ENCODE measurements at regions not wholly inside any gene's neighbourhood (a gene's known extent, or its start where the extent isn't known, plus 50 kb on each side); places are given as distances from the start of the nearest gene placed in this dataset.

- TF ChIP-seq, protein P1, sequence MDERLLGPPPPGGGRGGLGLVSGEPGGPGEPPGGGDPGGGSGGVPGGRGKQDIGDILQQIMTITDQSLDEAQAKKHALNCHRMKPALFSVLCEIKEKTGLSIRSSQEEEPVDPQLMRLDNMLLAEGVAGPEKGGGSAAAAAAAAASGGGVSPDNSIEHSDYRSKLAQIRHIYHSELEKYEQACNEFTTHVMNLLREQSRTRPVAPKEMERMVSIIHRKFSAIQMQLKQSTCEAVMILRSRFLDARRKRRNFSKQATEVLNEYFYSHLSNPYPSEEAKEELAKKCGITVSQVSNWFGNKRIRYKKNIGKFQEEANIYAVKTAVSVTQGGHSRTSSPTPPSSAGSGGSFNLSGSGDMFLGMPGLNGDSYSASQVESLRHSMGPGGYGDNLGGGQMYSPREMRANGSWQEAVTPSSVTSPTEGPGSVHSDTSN (CRISPR knock-in tag; IDR thresholded peaks at IDR 0.05; ENCODE audit: low read depth) = no peak
- TF ChIP-seq, protein P1 (tag; conservative IDR thresholded peaks at IDR 0.05; ENCODE audit: low read depth) = peak; percentile 49; the same call in 1 of the 2 replicates
- TF ChIP-seq SIN3A (IDR thresholded peaks at IDR 0.05; ENCODE audit: borderline replicate concordance in 2 of 2, control insufficient read depth in 1 of 2, low read depth in 2 of 2, low read length in 2 of 2) = no peak
- TF ChIP-seq GABPB1 (CRISPR knock-in tag; IDR thresholded peaks at IDR 0.05) = no peak
- no peak for TF ChIP-seq MYBL2 (IDR thresholded peaks at IDR 0.05; ENCODE audit: low read depth)
- no peak for TF ChIP-seq MYBL2 (CRISPR knock-in tag; IDR thresholded peaks at IDR 0.05; ENCODE audit: borderline replicate concordance)
- no peak for TF ChIP-seq TEAD1 (CRISPR knock-in tag; IDR thresholded peaks at IDR 0.05)
- TF ChIP-seq TFAP4 (CRISPR knock-in tag; IDR thresholded peaks at IDR 0.05; ENCODE audit: borderline replicate concordance) = no peak
- TF ChIP-seq CEBPG (CRISPR knock-in tag; IDR thresholded peaks at IDR 0.05) = peak; percentile 89
- peak; percentile 49 to 84 for TF ChIP-seq CEBPG (tag; conservative IDR thresholded peaks at IDR 0.05 in 1 of 2, IDR thresholded peaks at IDR 0.05 in 1 of 2)
- TF ChIP-seq PCBP2 (IDR thresholded peaks at IDR 0.05; ENCODE audit: low read depth, low read length, poor library complexity, severe bottlenecking) = no peak
- no peak for TF ChIP-seq GTF2F1 (IDR thresholded peaks at IDR 0.05; ENCODE audit: low read depth, low read length)
- TF ChIP-seq NFRKB (IDR thresholded peaks at IDR 0.05; ENCODE audit: low read depth) = peak; percentile 59; the same call in 1 of the 2 replicates
- TF ChIP-seq CBFA2T3 (IDR thresholded peaks at IDR 0.05) = peak; percentile 85
- no peak for TF ChIP-seq ZNF174 (CRISPR knock-in tag; IDR thresholded peaks at IDR 0.05)
- TF ChIP-seq TEAD4 (IDR thresholded peaks at IDR 0.05; ENCODE audit: low read length) = peak; percentile 67; the same call in 1 of the 2 replicates
- TF ChIP-seq TEAD4 (CRISPR knock-in tag; IDR thresholded peaks at IDR 0.05; ENCODE audit: borderline replicate concordance) = no peak
- no peak for TF ChIP-seq SNRNP70 (optimal IDR thresholded peaks at IDR 0.05; ENCODE audit: low read depth, low read length)
- peak; percentile 95 for TF ChIP-seq SMARCB1 (IDR thresholded peaks at IDR 0.05; ENCODE audit: insufficient read length, low read depth)
- no peak for TF ChIP-seq EGR1 (conservative IDR thresholded peaks at IDR 0.05)
- no peak for TF ChIP-seq BRD4 (IDR thresholded peaks at IDR 0.05)
- no peak for TF ChIP-seq TCFL5 (CRISPR knock-in tag; conservative IDR thresholded peaks at IDR 0.05)
- no peak for TF ChIP-seq KHSRP (IDR thresholded peaks at IDR 0.05)
- no peak for TF ChIP-seq MBD2 (IDR thresholded peaks at IDR 0.05; ENCODE audit: borderline replicate concordance, low read depth)
- TF ChIP-seq SMARCE1 (IDR thresholded peaks at IDR 0.05) = peak; percentile 42; the same call in 1 of the 2 replicates
- TF ChIP-seq ILK (tag; IDR thresholded peaks at IDR 0.05; ENCODE audit: borderline replicate concordance, low read depth) = no peak
- TF ChIP-seq NFIC (IDR thresholded peaks at IDR 0.05) = peak; percentile 26; the same call in 1 of the 2 replicates
- TF ChIP-seq HNRNPK (IDR thresholded peaks at IDR 0.05; ENCODE audit: low read depth, low read length, poor library complexity, severe bottlenecking) = no peak
- no peak for TF ChIP-seq FIP1L1 (IDR thresholded peaks at IDR 0.05; ENCODE audit: low read depth, low read length, poor library complexity, severe bottlenecking)
- TF ChIP-seq ZFPM2 (CRISPR knock-in tag; IDR thresholded peaks at IDR 0.05) = no peak
These were observed 263.5 kb upstream of the POU3F1 start (continued) for GRCh38 chr1:38310079-38310478.

Data from K562 (cell line).